ENCODE measurements at regions not wholly inside any gene's neighbourhood (a gene's known extent, or its start where the extent isn't known, plus 50 kb on each side); places are given as distances from the start of the nearest gene placed in this dataset.

DNA sequence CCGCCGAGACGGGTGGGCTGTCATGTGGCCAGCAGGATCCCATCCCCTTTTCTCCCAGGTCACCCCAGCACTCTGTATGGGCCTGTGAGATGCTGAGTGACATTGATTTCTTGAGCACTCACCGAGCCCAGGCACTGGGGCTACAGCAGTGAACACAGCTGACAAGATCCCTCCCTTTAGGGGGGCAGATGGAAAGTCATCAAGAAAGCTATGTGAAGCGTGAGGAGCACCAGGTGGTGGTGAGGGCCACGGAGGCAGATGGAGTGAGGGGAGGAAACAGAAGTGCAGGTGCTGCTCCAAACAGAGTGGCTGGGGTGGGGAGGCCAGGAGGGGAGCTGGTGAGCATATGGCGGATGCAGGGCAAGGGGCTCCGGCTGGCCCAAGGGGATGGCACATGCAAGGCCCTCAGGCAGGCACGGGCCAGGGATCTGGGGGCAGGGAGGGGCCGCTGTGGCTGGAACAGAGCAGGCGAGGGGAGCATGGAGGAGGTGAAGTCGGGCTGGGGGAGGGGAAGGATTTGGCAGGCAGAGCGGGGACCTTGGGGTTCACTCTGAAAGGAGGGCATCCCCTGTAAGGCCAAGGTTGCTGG is 184.0 kb downstream of the BMP7 start:
- Histone ChIP-seq H3K9me3 (ENCODE audit: control insufficient read depth in 2 of 3, insufficient read depth in 1 of 3, low read length in 3 of 3) (peaks cover 2 to 24% (median 4%) of the 10 kb centered on the region in 3 donors), H3K9ac (ENCODE audit: low read length in 3 of 3) (no peak overlapping the region), H3K27me3 (ENCODE audit: control insufficient read depth, insufficient read depth, low read length) (no peaks in the 10 kb centered on the region), H3K27ac (ENCODE audit: low read depth in 2 of 2, low read length in 2 of 2) (no peak overlapping the region), H3K4me3 (ENCODE audit: low read length in 3 of 3) (no peak overlapping the region), H3K4me1 (ENCODE audit: control insufficient read depth in 2 of 3, insufficient read depth in 2 of 3, low read depth in 1 of 3, low read length in 3 of 3) (no peaks in the 10 kb centered on the region), H3K36me3 (ENCODE audit: control insufficient read depth in 2 of 3, insufficient read depth in 3 of 3, low read length in 3 of 3) (no peaks in the 10 kb centered on the region)
- DNase-seq = peak in 1 of 5 donors; percentile 62
- intact Hi-C loops (cut with DNase I) = no loop called here
- TF ChIP-seq, protein P1, sequence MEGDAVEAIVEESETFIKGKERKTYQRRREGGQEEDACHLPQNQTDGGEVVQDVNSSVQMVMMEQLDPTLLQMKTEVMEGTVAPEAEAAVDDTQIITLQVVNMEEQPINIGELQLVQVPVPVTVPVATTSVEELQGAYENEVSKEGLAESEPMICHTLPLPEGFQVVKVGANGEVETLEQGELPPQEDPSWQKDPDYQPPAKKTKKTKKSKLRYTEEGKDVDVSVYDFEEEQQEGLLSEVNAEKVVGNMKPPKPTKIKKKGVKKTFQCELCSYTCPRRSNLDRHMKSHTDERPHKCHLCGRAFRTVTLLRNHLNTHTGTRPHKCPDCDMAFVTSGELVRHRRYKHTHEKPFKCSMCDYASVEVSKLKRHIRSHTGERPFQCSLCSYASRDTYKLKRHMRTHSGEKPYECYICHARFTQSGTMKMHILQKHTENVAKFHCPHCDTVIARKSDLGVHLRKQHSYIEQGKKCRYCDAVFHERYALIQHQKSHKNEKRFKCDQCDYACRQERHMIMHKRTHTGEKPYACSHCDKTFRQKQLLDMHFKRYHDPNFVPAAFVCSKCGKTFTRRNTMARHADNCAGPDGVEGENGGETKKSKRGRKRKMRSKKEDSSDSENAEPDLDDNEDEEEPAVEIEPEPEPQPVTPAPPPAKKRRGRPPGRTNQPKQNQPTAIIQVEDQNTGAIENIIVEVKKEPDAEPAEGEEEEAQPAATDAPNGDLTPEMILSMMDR (IDR thresholded peaks at IDR 0.05; ENCODE audit: borderline replicate concordance, extremely low read depth, insufficient read depth) = no peak
- no peak for FAIRE-seq

DNA sequence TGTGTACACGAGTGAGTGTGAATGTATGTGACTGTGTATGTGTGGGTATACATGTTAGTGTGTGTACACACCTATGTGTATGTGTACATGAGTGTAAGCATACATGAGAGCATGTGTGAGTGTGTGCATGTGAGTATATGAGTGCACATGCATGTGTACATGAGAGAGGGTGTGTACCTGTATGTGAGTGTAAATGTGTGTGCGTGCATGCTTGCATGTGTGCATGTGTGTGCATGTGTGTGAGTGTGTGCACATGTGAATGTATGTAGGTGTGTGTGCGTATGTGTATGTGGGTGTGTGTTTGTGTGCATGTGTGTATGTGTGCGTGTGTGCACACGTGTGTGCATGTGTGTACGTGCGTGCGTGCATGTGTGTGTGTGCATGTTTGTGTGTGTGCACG is 183.4 kb downstream of the BMP7 start:
- Histone ChIP-seq H3K9ac (ENCODE audit: low read length in 3 of 3) (no peak overlapping the region), H3K9me3 (ENCODE audit: control insufficient read depth in 2 of 3, insufficient read depth in 1 of 3, low read length in 3 of 3) (peaks cover 2 to 22% (median 4%) of the 10 kb centered on the region in 3 donors), H3K36me3 (ENCODE audit: control insufficient read depth in 2 of 3, insufficient read depth in 3 of 3, low read length in 3 of 3) (no peaks in the 10 kb centered on the region), H3K4me1 (ENCODE audit: control insufficient read depth in 2 of 3, insufficient read depth in 2 of 3, low read depth in 1 of 3, low read length in 3 of 3) (no peaks in the 10 kb centered on the region), H3K27me3 (ENCODE audit: control insufficient read depth, insufficient read depth, low read length) (no peaks in the 10 kb centered on the region), H3K4me3 (ENCODE audit: low read length in 3 of 3) (no peak overlapping the region), H3K27ac (ENCODE audit: low read depth in 2 of 2, low read length in 2 of 2) (no peak overlapping the region)
- intact Hi-C loops (cut with DNase I) = no loop called here
- no peak for FAIRE-seq
- TF ChIP-seq, protein P1 (IDR thresholded peaks at IDR 0.05; ENCODE audit: borderline replicate concordance, extremely low read depth, insufficient read depth) = no peak
- no peak for DNase-seq

DNA sequence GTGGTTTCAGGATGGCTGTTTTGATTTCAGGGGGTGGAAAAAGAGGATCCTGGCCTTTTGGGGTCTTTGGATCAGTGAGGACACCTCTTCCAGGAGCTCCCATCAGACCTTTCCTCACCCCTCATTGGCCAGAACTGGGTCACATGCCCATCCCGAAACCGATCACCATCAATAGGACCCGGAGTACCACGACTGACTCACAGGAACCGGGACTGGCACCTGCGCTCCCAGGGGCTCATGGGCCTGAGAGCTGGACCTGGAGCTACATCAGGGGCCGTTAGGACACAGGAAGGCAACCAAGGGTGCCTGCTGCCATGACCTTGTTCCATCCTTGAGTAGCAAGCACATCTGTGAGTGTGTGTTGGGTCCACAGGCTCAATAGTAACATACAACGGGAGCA is 180.4 kb downstream of the BMP7 start:
- H3K9me3 ChIP-seq (ENCODE audit: control insufficient read depth in 2 of 3, insufficient read depth in 1 of 3, low read length in 3 of 3) = peaks cover 0 to 2% (median 0%) of the 10 kb centered on the region in 3 donors
- H3K27me3 ChIP-seq (ENCODE audit: control insufficient read depth, insufficient read depth, low read length) = no peaks in the 10 kb centered on the region
- no peak overlapping the region for H3K4me3 ChIP-seq (ENCODE audit: low read length in 3 of 3)
- intact Hi-C loops (cut with DNase I) = no loop called here
- DNase-seq (peak in 1 of 5 donors; percentile 29), FAIRE-seq (no peak)
- no peak overlapping the region for H3K27ac ChIP-seq (ENCODE audit: low read depth in 2 of 2, low read length in 2 of 2)
- H3K36me3 ChIP-seq (ENCODE audit: control insufficient read depth in 2 of 3, insufficient read depth in 3 of 3, low read length in 3 of 3) = no peaks in the 10 kb centered on the region
- H3K4me1 ChIP-seq (ENCODE audit: control insufficient read depth in 2 of 3, insufficient read depth in 2 of 3, low read depth in 1 of 3, low read length in 3 of 3) = no peaks in the 10 kb centered on the region
- TF ChIP-seq, protein P1 (IDR thresholded peaks at IDR 0.05; ENCODE audit: borderline replicate concordance, extremely low read depth, insufficient read depth) = no peak
- no peak overlapping the region for H3K9ac ChIP-seq (ENCODE audit: low read length in 3 of 3)

DNA sequence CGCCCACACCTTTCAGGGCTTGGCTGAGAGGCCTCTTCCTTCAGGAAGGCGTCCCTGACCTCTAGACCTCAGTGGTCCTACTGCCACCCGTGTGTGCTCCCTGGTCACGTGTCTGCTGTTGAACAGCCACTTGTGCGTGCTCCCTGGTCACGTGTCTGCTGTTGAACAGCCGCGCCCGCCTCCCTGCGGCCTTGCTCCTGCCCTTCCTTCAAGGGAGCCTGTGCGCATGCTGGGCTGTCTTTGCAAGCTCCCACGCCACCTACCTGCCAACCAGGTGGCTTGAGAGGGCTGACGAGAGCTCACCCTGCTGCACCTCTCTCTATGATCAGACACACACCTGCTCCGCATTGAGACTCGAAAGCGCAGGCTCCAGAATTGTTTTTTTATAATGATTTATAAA is 179.3 kb downstream of the BMP7 start:
- Histone ChIP-seq H3K9ac (ENCODE audit: low read length in 3 of 3) (no peak overlapping the region), H3K4me3 (ENCODE audit: low read length in 3 of 3) (no peak overlapping the region), H3K4me1 (ENCODE audit: control insufficient read depth in 2 of 3, insufficient read depth in 2 of 3, low read depth in 1 of 3, low read length in 3 of 3) (no peaks in the 10 kb centered on the region), H3K27me3 (ENCODE audit: control insufficient read depth, insufficient read depth, low read length) (no peaks in the 10 kb centered on the region), H3K9me3 (ENCODE audit: control insufficient read depth in 2 of 3, insufficient read depth in 1 of 3, low read length in 3 of 3) (peaks cover 0 to 2% (median 0%) of the 10 kb centered on the region in 3 donors), H3K27ac (ENCODE audit: low read depth in 2 of 2, low read length in 2 of 2) (no peak overlapping the region), H3K36me3 (ENCODE audit: control insufficient read depth in 2 of 3, insufficient read depth in 3 of 3, low read length in 3 of 3) (no peaks in the 10 kb centered on the region)
- peak in 1 of 5 donors; percentile 37 for DNase-seq
- TF ChIP-seq, protein P1 (IDR thresholded peaks at IDR 0.05; ENCODE audit: borderline replicate concordance, extremely low read depth, insufficient read depth) = no peak
- intact Hi-C loops (cut with DNase I) = no loop called here
- no peak for FAIRE-seq

All from kidney (tissue), 13 donors.